IMR-90 (cell line): ENCODE measurements at regions not wholly inside any gene's neighbourhood (a gene's known extent, or its start where the extent isn't known, plus 50 kb on each side); places are given as distances from the start of the nearest gene placed in this dataset.

Source experiments
- POLR2A ChIP-seq: IDR thresholded peaks from 2 replicates; pipeline ENCODE4 v1.6.1; 2012; ENCODE audit warnings: mild to moderate bottlenecking, low read depth, low read length
- TF ChIP-seq, protein P1 (sequence below): conservative IDR thresholded peaks from 2 replicates; pipeline ENCODE4 v1.5.1; 2012; ENCODE audit warnings: mild to moderate bottlenecking, low read depth, low read length, improper control_type of control experiment

GRCh38 chr3:161740421-161740820 lies 243.8 kb downstream of the OTOL1 start:
- TF ChIP-seq, protein P1, sequence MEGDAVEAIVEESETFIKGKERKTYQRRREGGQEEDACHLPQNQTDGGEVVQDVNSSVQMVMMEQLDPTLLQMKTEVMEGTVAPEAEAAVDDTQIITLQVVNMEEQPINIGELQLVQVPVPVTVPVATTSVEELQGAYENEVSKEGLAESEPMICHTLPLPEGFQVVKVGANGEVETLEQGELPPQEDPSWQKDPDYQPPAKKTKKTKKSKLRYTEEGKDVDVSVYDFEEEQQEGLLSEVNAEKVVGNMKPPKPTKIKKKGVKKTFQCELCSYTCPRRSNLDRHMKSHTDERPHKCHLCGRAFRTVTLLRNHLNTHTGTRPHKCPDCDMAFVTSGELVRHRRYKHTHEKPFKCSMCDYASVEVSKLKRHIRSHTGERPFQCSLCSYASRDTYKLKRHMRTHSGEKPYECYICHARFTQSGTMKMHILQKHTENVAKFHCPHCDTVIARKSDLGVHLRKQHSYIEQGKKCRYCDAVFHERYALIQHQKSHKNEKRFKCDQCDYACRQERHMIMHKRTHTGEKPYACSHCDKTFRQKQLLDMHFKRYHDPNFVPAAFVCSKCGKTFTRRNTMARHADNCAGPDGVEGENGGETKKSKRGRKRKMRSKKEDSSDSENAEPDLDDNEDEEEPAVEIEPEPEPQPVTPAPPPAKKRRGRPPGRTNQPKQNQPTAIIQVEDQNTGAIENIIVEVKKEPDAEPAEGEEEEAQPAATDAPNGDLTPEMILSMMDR: no peak
- TF ChIP-seq POLR2A: no peak
